Activated CD4-positive, alpha-beta T cell treated with anti-CD3 and anti-CD28 coated beads, Interleukin-2, Interleukin-4, amounts not matched to agents 100 ng/mL and 50 ng/mL, durations not matched to agents 16 hours and 8 hours (primary cell): ENCODE measurements at regions not wholly inside any gene's neighbourhood (a gene's known extent, or its start where the extent isn't known, plus 50 kb on each side); places are given as distances from the start of the nearest gene placed in this dataset.

Experiments used
- DNase-seq: peaks from one replicate; pipeline ENCODE4 v3.0.0-alpha.2; 2020; ENCODE audit warnings: low spot score

- no peak for DNase-seq
These were observed 983.4 kb upstream of the PRMT6 start for GRCh38 chr1:106072909-106073600.

GRCh38 chr1:106080608-106081325 is 975.7 kb upstream of the PRMT6 start:
- no peak for DNase-seq

- DNase-seq: no peak
These were observed 945.4 kb upstream of the PRMT6 start for GRCh38 chr1:106111044-106111443.

GRCh38 chr1:106113851-106114250 is 942.6 kb upstream of the PRMT6 start:
- DNase-seq: no peak

GRCh38 chr1:106120789-106121188 is 935.7 kb upstream of the PRMT6 start:
- DNase-seq: no peak

GRCh38 chr1:106121728-106122127 is 934.7 kb upstream of the PRMT6 start:
- no peak for DNase-seq

- no peak for DNase-seq
These were observed 921.9 kb upstream of the PRMT6 start for GRCh38 chr1:106134561-106134960.

GRCh38 chr1:106173101-106173500 is 883.4 kb upstream of the PRMT6 start:
- DNase-seq: no peak

GRCh38 chr1:106178791-106179190 is 877.7 kb upstream of the PRMT6 start:
- no peak for DNase-seq

- DNase-seq: no peak
These were observed 874.6 kb upstream of the PRMT6 start for GRCh38 chr1:106181866-106182265.

GRCh38 chr1:106185089-106185488 is 871.4 kb upstream of the PRMT6 start:
- DNase-seq: no peak

GRCh38 chr1:106189780-106190179 is 866.7 kb upstream of the PRMT6 start:
- DNase-seq: no peak

- DNase-seq: no peak
These were observed 862.3 kb upstream of the PRMT6 start for GRCh38 chr1:106194206-106194605.

- no peak for DNase-seq
These were observed 855.8 kb upstream of the PRMT6 start for GRCh38 chr1:106200711-106201110.

GRCh38 chr1:106207185-106207584 is 849.3 kb upstream of the PRMT6 start:
- DNase-seq: no peak

- no peak for DNase-seq
These were observed 838.7 kb upstream of the PRMT6 start for GRCh38 chr1:106217765-106218164.

- no peak for DNase-seq
These were observed 834.1 kb upstream of the PRMT6 start for GRCh38 chr1:106222403-106222802.

GRCh38 chr1:106223213-106223612 is 833.3 kb upstream of the PRMT6 start:
- DNase-seq: no peak

GRCh38 chr1:106224426-106224825 is 832.0 kb upstream of the PRMT6 start:
- no peak for DNase-seq

- DNase-seq: no peak
These were observed 831.1 kb upstream of the PRMT6 start for GRCh38 chr1:106225403-106225802.

GRCh38 chr1:106226550-106226949 is 829.9 kb upstream of the PRMT6 start:
- no peak for DNase-seq

GRCh38 chr1:106232128-106232527 is 824.3 kb upstream of the PRMT6 start:
- no peak for DNase-seq

GRCh38 chr1:106233511-106233910 is 823.0 kb upstream of the PRMT6 start:
- no peak for DNase-seq

GRCh38 chr1:106249365-106249764 is 807.1 kb upstream of the PRMT6 start:
- no peak for DNase-seq
